ENCODE measurements at regions not wholly inside any gene's neighbourhood (a gene's known extent, or its start where the extent isn't known, plus 50 kb on each side); places are given as distances from the start of the nearest gene placed in this dataset.

DNA sequence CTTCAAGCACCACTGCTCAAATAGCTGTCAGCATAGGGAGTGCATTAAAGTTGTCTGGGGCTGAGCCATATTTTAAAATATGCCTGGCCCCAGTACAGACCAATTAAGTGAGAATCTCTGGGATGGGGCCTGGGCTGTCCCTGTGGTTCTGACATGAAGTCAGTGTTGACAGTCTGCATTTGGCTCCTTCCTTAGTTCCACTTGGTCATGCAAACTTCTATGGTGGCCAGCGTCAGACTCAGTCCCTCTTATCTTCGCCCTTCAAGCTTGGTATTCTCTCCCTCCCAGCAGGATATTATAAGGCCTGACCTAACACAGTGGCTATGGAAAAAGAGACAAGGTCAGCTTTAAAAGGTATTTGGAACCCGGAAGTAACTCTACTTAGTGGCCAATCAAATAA, 177.2 kb downstream of the PMP22 start:
- H3K27ac ChIP-seq (ENCODE audit: low read length): no peak overlapping the region
- H3K36me3 Mint-ChIP-seq: no peaks in the 10 kb centered on the region
- WGBS (ENCODE audit: insufficient coverage): no CpG with 5 or more reads among the region's 3 CpGs
- POLR2A ChIA-PET: no interaction called here
- peaks cover 17 to 24% of the 10 kb centered on the region in 2 donors for H3K27me3 Mint-ChIP-seq
- no peaks in the 10 kb centered on the region for H3K4me1 ChIP-seq (ENCODE audit: control insufficient read depth in 1 of 2, extremely low read depth in 1 of 2, insufficient read depth in 2 of 2, low read length in 2 of 2)
- H3K27ac Mint-ChIP-seq: no peak overlapping the region
- H3K4me3 ChIP-seq (ENCODE audit: control insufficient read depth in 1 of 2, extremely low read depth in 1 of 2, low read length in 1 of 2): no peak overlapping the region
- no peak overlapping the region for H3K4me3 Mint-ChIP-seq
- no peaks in the 10 kb centered on the region for H3K4me1 Mint-ChIP-seq
- H3K36me3 ChIP-seq (ENCODE audit: control insufficient read depth in 2 of 2, extremely low read depth in 1 of 2, insufficient read depth in 1 of 2, low read length in 1 of 2): no peaks in the 10 kb centered on the region
- H3K27me3 ChIP-seq (replicated peaks in 1 of 2; ENCODE audit: control insufficient read depth in 2 of 2, extremely low read depth in 1 of 2, insufficient read depth in 2 of 2, low read length in 1 of 2): peaks cover 0 to 2% of the 10 kb centered on the region in 2 experiments
- DNase-seq (no peak), ATAC-seq (replicated peaks in 1 of 4) (no peak)
- CTCF ChIA-PET: no interaction called here
- H3K9me3 ChIP-seq: no peaks in the 10 kb centered on the region
- H3K9me3 Mint-ChIP-seq: no peaks in the 10 kb centered on the region

DNA sequence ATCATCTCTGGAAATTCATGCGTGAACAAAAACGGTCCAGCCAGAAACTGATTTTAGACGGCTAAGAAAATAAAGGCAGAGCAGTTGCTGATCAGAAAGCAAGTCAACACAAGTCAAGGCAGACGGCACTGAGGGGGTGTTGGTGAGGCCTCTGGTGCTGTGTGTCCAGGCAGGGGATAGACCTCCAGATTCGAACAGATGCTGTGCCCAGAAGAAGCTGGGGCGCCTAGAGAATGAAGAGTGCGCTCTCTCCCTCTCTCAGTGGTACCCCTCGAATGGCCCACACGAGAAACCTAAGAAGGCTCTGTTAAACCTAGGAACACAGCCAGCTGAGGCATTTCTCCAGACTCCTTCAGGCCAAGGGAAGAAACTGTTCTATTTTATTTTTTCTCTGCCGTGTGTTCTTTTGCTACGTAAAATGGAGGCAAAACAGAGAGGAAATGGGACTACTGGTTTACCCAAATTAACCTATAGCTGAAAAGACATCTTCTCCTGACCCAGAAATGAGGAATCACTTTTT, 178.3 kb downstream of the PMP22 start:
- WGBS (ENCODE audit: insufficient coverage): 86% methylated on average over 7 of the region's 11 CpGs
- no peak for DNase-seq
- peaks cover 0 to 2% of the 10 kb centered on the region in 2 experiments for H3K27me3 ChIP-seq (replicated peaks in 1 of 2; ENCODE audit: control insufficient read depth in 2 of 2, extremely low read depth in 1 of 2, insufficient read depth in 2 of 2, low read length in 1 of 2)
- H3K9me3 ChIP-seq: no peaks in the 10 kb centered on the region
- Mint-ChIP-seq H3K4me3 (no peak overlapping the region), H3K9me3 (no peaks in the 10 kb centered on the region), H3K36me3 (no peaks in the 10 kb centered on the region), H3K27ac (no peak overlapping the region), H3K4me1 (no peaks in the 10 kb centered on the region), H3K27me3 (peaks cover 21 to 24% of the 10 kb centered on the region in 2 donors)
- ChIA-PET POLR2A (no interaction called here), CTCF (no interaction called here)
- no peaks in the 10 kb centered on the region for H3K36me3 ChIP-seq (ENCODE audit: control insufficient read depth in 2 of 2, extremely low read depth in 1 of 2, insufficient read depth in 1 of 2, low read length in 1 of 2)
- no peak overlapping the region for H3K4me3 ChIP-seq (ENCODE audit: control insufficient read depth in 1 of 2, extremely low read depth in 1 of 2, low read length in 1 of 2)
- no peak overlapping the region for H3K27ac ChIP-seq (ENCODE audit: low read length)
- no peak for ATAC-seq (replicated peaks in 1 of 4)
- no peaks in the 10 kb centered on the region for H3K4me1 ChIP-seq (ENCODE audit: control insufficient read depth in 1 of 2, extremely low read depth in 1 of 2, insufficient read depth in 2 of 2, low read length in 2 of 2)

DNA sequence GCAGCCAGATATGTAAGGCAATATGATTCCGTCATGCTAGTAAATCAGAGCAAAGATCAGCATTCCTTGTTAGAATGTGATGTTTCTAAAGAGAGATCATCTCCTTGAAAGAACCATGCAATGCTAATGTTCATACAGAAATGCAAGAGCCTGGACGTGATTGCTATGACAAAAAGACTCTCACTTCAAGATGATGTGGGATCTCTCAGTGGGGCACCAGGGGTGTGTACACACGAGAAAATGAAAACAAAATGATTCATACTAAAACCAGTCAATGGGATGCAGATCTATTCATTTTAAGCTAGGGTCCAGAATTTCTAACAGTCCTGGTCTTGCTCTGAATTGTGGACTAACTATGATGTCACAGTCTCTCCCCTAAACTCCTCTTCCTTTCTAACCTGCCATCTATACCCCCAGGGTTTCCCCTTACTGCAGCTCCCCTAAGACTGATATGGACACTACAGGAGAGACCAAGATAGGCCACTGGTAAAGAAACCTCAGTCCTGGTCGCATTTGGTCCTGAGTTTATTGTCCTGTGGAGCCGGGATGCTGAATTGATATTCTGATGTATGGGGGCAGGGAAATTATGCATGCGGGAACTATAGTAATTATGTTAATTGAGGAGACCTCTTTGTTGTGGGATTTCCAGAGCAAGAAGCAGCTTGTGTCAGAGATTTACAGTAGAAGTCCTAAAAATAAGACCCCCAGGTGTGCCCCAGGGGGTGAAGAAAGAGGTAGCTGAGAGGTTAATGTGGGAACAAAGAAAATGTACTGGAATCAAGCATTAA, 179.0 kb downstream of the PMP22 start:
- H3K36me3 ChIP-seq (ENCODE audit: control insufficient read depth in 2 of 2, extremely low read depth in 1 of 2, insufficient read depth in 1 of 2, low read length in 1 of 2): no peaks in the 10 kb centered on the region
- no peak for ATAC-seq (replicated peaks in 1 of 4)
- 58% methylated on average over 5 of the region's 6 CpGs for WGBS (ENCODE audit: insufficient coverage)
- Mint-ChIP-seq H3K27ac (no peak overlapping the region), H3K27me3 (peaks cover 21 to 29% of the 10 kb centered on the region in 2 donors), H3K9me3 (no peaks in the 10 kb centered on the region), H3K36me3 (no peaks in the 10 kb centered on the region), H3K4me3 (no peak overlapping the region), H3K4me1 (no peaks in the 10 kb centered on the region)
- H3K27ac ChIP-seq (ENCODE audit: low read length): no peak overlapping the region
- H3K9me3 ChIP-seq: no peaks in the 10 kb centered on the region
- H3K4me3 ChIP-seq (ENCODE audit: control insufficient read depth in 1 of 2, extremely low read depth in 1 of 2, low read length in 1 of 2): no peak overlapping the region
- no peak for DNase-seq
- H3K4me1 ChIP-seq (ENCODE audit: control insufficient read depth in 1 of 2, extremely low read depth in 1 of 2, insufficient read depth in 2 of 2, low read length in 2 of 2): no peaks in the 10 kb centered on the region
- H3K27me3 ChIP-seq (replicated peaks in 1 of 2; ENCODE audit: control insufficient read depth in 2 of 2, extremely low read depth in 1 of 2, insufficient read depth in 2 of 2, low read length in 1 of 2): peaks cover 0 to 2% of the 10 kb centered on the region in 2 experiments
- CTCF ChIA-PET: interaction anchor here in 1 of 2 donors (0.6 kb wide), 1 partner anchor 9 kb away, joined by 4 read pairs; no protein-coding TSS in a partner anchor
- POLR2A ChIA-PET: no interaction called here

DNA sequence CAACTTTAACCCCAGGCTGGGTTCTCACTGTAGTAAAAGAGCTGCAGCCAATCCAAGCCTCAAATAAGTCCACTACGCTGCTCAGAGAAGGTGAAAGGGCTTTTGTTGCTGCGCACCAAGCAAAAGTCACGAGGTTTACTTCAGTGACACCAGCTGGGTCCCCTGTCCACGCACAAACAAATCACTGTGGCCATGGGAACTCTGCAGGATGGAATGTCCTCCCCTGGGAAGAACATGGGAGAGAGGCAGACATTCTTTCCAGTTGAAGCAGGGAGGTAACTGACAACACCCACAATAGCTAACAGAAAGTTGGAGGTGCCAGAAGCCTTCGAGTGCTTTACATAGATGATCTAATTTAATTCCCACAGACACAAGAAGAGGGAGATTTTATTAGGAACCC, 181.9 kb downstream of the PMP22 start:
- Mint-ChIP-seq H3K36me3 (no peaks in the 10 kb centered on the region), H3K27ac (no peak overlapping the region)

DNA sequence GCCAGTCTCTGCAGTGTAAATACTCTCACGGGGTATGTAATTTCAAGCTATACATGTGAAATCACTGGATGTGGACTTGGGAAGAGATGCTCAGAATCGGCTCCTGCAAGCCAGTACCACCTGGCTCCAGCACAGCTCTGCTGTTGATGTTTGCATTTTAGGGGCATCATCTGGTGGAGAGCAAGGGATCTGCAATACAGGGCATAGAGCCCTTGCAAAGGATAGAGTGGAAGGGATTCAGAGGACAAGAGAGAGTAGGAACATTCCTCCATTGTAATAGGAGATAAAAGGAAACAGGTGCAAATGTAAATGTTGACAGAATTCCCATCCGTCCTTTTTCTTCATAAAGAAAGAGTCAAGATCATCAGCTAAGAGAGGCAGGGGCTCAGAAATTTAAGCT, 184.1 kb downstream of the PMP22 start:
- POLR2A ChIA-PET: no interaction called here
- no peak overlapping the region for H3K4me3 Mint-ChIP-seq
- H3K36me3 ChIP-seq (ENCODE audit: control insufficient read depth in 2 of 2, extremely low read depth in 1 of 2, insufficient read depth in 1 of 2, low read length in 1 of 2): no peaks in the 10 kb centered on the region
- no peak overlapping the region for H3K27ac ChIP-seq (ENCODE audit: low read length)
- H3K36me3 Mint-ChIP-seq: no peaks in the 10 kb centered on the region
- no peaks in the 10 kb centered on the region for H3K4me1 ChIP-seq (ENCODE audit: control insufficient read depth in 1 of 2, extremely low read depth in 1 of 2, insufficient read depth in 2 of 2, low read length in 2 of 2)
- no peak overlapping the region for H3K27ac Mint-ChIP-seq
- no peaks in the 10 kb centered on the region for H3K27me3 ChIP-seq (replicated peaks in 1 of 2; ENCODE audit: control insufficient read depth in 2 of 2, extremely low read depth in 1 of 2, insufficient read depth in 2 of 2, low read length in 1 of 2)
- peaks cover 14 to 18% of the 10 kb centered on the region in 2 donors for H3K27me3 Mint-ChIP-seq
- WGBS (ENCODE audit: insufficient coverage): 92% methylated on average over 2 of the region's 3 CpGs
- no peak overlapping the region for H3K4me3 ChIP-seq (ENCODE audit: control insufficient read depth in 1 of 2, extremely low read depth in 1 of 2, low read length in 1 of 2)
- H3K9me3 Mint-ChIP-seq: no peaks in the 10 kb centered on the region
- CTCF ChIA-PET: no interaction called here
- H3K4me1 Mint-ChIP-seq: no peaks in the 10 kb centered on the region
- ATAC-seq (replicated peaks in 1 of 4) (no peak), DNase-seq (no peak)
- H3K9me3 ChIP-seq: no peaks in the 10 kb centered on the region

More for the DNA sequence above, 181.9 kb downstream of the PMP22 start:
- DNase-seq: no peak
- ATAC-seq (replicated peaks in 1 of 4): no peak
- Histone ChIP-seq H3K4me1 (ENCODE audit: control insufficient read depth in 1 of 2, extremely low read depth in 1 of 2, insufficient read depth in 2 of 2, low read length in 2 of 2) (no peaks in the 10 kb centered on the region), H3K4me3 (ENCODE audit: control insufficient read depth in 1 of 2, extremely low read depth in 1 of 2, low read length in 1 of 2) (no peak overlapping the region), H3K36me3 (ENCODE audit: control insufficient read depth in 2 of 2, extremely low read depth in 1 of 2, insufficient read depth in 1 of 2, low read length in 1 of 2) (no peaks in the 10 kb centered on the region), H3K27ac (ENCODE audit: low read length) (no peak overlapping the region), H3K9me3 (no peaks in the 10 kb centered on the region), H3K27me3 (replicated peaks in 1 of 2; ENCODE audit: control insufficient read depth in 2 of 2, extremely low read depth in 1 of 2, insufficient read depth in 2 of 2, low read length in 1 of 2) (peaks cover 0 to 2% of the 10 kb centered on the region in 2 experiments)
- Mint-ChIP-seq H3K4me3 (no peak overlapping the region), H3K9me3 (no peaks in the 10 kb centered on the region), H3K27me3 (peaks cover 20 to 21% of the 10 kb centered on the region in 2 donors), H3K4me1 (no peaks in the 10 kb centered on the region)
- CTCF ChIA-PET: no interaction called here
- POLR2A ChIA-PET: no interaction called here
- 71% methylated on average over 4 of the region's 5 CpGs for WGBS (ENCODE audit: insufficient coverage)

DNA sequence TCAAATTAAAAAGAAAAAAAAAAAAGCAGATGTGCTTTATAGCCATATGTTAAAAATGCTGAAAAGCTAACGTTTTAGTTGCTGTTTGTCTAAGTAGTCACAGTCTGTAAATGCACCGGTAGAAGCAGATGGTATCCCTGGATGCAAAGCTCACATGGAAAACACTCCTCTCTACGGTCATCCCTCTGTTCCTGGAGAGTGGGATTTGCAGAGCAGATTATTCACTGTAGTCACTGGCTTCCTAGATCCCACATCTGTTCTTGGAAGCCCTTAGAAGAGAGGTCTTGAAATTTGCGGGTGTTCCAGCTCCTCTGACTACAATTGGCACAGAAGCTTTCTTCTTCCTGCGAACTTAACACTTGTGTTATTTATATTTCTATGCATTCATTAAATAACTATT, 186.6 kb downstream of the PMP22 start:
- Histone ChIP-seq H3K4me1 (ENCODE audit: control insufficient read depth in 1 of 2, extremely low read depth in 1 of 2, insufficient read depth in 2 of 2, low read length in 2 of 2) (no peaks in the 10 kb centered on the region), H3K27me3 (replicated peaks in 1 of 2; ENCODE audit: control insufficient read depth in 2 of 2, extremely low read depth in 1 of 2, insufficient read depth in 2 of 2, low read length in 1 of 2) (no peaks in the 10 kb centered on the region), H3K4me3 (ENCODE audit: control insufficient read depth in 1 of 2, extremely low read depth in 1 of 2, low read length in 1 of 2) (no peak overlapping the region), H3K9me3 (no peaks in the 10 kb centered on the region), H3K27ac (ENCODE audit: low read length) (no peak overlapping the region), H3K36me3 (ENCODE audit: control insufficient read depth in 2 of 2, extremely low read depth in 1 of 2, insufficient read depth in 1 of 2, low read length in 1 of 2) (no peaks in the 10 kb centered on the region)
- ATAC-seq (replicated peaks in 1 of 4) (no peak), DNase-seq (no peak)
- Mint-ChIP-seq H3K9me3 (no peaks in the 10 kb centered on the region), H3K36me3 (no peaks in the 10 kb centered on the region), H3K4me3 (no peak overlapping the region), H3K27me3 (peaks cover 8 to 21% of the 10 kb centered on the region in 2 donors), H3K27ac (no peak overlapping the region), H3K4me1 (no peaks in the 10 kb centered on the region)
- WGBS (ENCODE audit: insufficient coverage): no CpG with 5 or more reads among the region's 5 CpGs
- ChIA-PET CTCF (no interaction called here), POLR2A (no interaction called here)

All from T-cell (primary cell).